Brain pericyte (primary cell): ENCODE measurements at regions not wholly inside any gene's neighbourhood (a gene's known extent, or its start where the extent isn't known, plus 50 kb on each side); places are given as distances from the start of the nearest gene placed in this dataset.

Experiments
- DNase-seq: peaks from one replicate; pipeline ENCODE4 v3.0.0-alpha.2; 2012; ENCODE audit warnings: low read depth, low spot score

GRCh38 chr2:10237392-10238321, 65.0 kb upstream of the HPCAL1 start:
- DNase-seq = no peak

- DNase-seq = no peak
These were observed 64.3 kb upstream of the HPCAL1 start for GRCh38 chr2:10238396-10238795.

- no peak for DNase-seq
These were observed 63.7 kb upstream of the HPCAL1 start for GRCh38 chr2:10238991-10239485.

- DNase-seq = no peak
These were observed 63.1 kb upstream of the HPCAL1 start for GRCh38 chr2:10239561-10239967.

- DNase-seq = no peak
These were observed 62.5 kb upstream of the HPCAL1 start for GRCh38 chr2:10240161-10240681.

- DNase-seq = no peak
These were observed 61.6 kb upstream of the HPCAL1 start for GRCh38 chr2:10240911-10241610.

- no peak for DNase-seq
These were observed 60.9 kb upstream of the HPCAL1 start for GRCh38 chr2:10241641-10242430.

- DNase-seq = peak; percentile 47
These were observed 60.3 kb upstream of the HPCAL1 start for GRCh38 chr2:10242451-10242850.

- DNase-seq = peak; percentile 72
These were observed 59.4 kb upstream of the HPCAL1 start for GRCh38 chr2:10242998-10243925.

- DNase-seq = no peak
These were observed 58.8 kb upstream of the HPCAL1 start for GRCh38 chr2:10243926-10244270.

GRCh38 chr2:10245021-10245420, 57.7 kb upstream of the HPCAL1 start:
- no peak for DNase-seq

GRCh38 chr2:10245661-10246060, 57.0 kb upstream of the HPCAL1 start:
- no peak for DNase-seq

- DNase-seq = no peak
These were observed 56.3 kb upstream of the HPCAL1 start for GRCh38 chr2:10246370-10246769.

- DNase-seq = no peak
These were observed 55.9 kb upstream of the HPCAL1 start for GRCh38 chr2:10246831-10247230.

GRCh38 chr2:10249798-10250197, 52.9 kb upstream of the HPCAL1 start:
- DNase-seq = no peak

GRCh38 chr2:10252224-10252623, 50.5 kb upstream of the HPCAL1 start:
- DNase-seq = no peak

- no peak for DNase-seq
These were observed 50.0 kb upstream of the HPCAL1 start for GRCh38 chr2:10252661-10253060.
